ENCODE measurements at regions not wholly inside any gene's neighbourhood (a gene's known extent, or its start where the extent isn't known, plus 50 kb on each side); places are given as distances from the start of the nearest gene placed in this dataset.

GRCh38 chr15:79592126-79592525 is 160.0 kb downstream of the MINAR1 start:
- CTCF ChIA-PET (ENCODE audit: unreplicated experiment), result no interaction called here
- Histone ChIP-seq H3K9me2 (ENCODE audit: insufficient read depth, low read length) (no peaks in the 10 kb centered on the region), H3K36me3 (ENCODE audit: insufficient read depth, low read length) (no peaks in the 10 kb centered on the region), H3K4me3 (ENCODE audit: low read depth, low read length, poor library complexity, severe bottlenecking) (no peak overlapping the region), H3K27ac (ENCODE audit: low read depth, low read length, poor library complexity, severe bottlenecking) (no peak overlapping the region), H4K20me1 (ENCODE audit: insufficient read depth, low read length) (no peaks in the 10 kb centered on the region), H3K9me3 (ENCODE audit: low read length) (no peaks in the 10 kb centered on the region), H2AFZ (ENCODE audit: low read length) (no peak overlapping the region), H3K79me2 (ENCODE audit: insufficient read depth, low read depth, low read length) (no peaks in the 10 kb centered on the region), H3K4me1 (ENCODE audit: insufficient read depth, low read length, poor library complexity, severe bottlenecking) (no peaks in the 10 kb centered on the region), H3K4me2 (ENCODE audit: low read length) (no peak overlapping the region)
- no TSS peak for BruUV-seq (replicated peaks)
- DNase-seq (ENCODE audit: low spot score), result no peak
- intact Hi-C loops (cut with micrococcal nuclease; ENCODE audit: unreplicated experiment), result loop anchor here (10.0 kb wide), 1 partner anchor 403 kb away; no protein-coding TSS in a partner anchor
- POLR2A ChIA-PET, result no interaction called here
- TF ChIP-seq, protein P1, sequence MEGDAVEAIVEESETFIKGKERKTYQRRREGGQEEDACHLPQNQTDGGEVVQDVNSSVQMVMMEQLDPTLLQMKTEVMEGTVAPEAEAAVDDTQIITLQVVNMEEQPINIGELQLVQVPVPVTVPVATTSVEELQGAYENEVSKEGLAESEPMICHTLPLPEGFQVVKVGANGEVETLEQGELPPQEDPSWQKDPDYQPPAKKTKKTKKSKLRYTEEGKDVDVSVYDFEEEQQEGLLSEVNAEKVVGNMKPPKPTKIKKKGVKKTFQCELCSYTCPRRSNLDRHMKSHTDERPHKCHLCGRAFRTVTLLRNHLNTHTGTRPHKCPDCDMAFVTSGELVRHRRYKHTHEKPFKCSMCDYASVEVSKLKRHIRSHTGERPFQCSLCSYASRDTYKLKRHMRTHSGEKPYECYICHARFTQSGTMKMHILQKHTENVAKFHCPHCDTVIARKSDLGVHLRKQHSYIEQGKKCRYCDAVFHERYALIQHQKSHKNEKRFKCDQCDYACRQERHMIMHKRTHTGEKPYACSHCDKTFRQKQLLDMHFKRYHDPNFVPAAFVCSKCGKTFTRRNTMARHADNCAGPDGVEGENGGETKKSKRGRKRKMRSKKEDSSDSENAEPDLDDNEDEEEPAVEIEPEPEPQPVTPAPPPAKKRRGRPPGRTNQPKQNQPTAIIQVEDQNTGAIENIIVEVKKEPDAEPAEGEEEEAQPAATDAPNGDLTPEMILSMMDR (conservative IDR thresholded peaks at IDR 0.05; ENCODE audit: low read length), result no peak
- TF ChIP-seq EZH2phosphoT487 (IDR thresholded peaks at IDR 0.05; ENCODE audit: borderline replicate concordance, low read depth, low read length), result no peak

DNA sequence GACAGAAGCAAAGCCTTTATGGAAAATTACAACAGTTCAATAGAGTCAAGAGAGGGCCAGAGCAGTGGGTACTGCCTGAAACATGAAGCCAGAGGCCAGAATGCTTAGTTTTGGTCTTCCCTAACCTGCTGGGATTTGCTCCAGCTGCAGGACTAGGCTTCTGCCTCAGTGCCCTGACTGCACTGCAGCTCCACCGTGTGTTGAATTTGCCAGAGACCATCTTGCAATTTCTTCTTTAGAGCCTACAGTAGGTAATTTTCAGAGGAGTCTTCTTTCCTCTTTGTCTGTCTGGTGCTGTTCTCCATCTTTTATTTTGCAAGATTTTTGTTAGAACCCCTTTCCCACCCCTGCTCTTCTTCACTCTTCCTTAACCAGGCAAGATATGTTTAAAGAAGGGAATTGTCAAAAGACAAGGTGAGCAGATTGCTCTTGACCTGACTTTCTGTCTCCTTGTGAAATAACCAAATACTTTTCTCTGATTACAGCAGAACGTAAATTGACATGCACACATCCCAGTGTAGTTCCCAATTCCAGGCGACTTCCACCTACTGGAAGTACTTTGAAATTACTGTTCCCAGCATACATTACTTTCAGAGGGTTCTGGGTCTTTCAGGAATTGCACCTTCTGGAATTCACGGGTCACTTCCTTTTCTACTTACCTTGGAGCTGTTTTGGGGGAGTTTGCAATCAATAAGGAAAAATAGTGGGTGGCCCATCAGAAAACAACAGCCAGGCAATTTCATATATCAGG is 161.2 kb downstream of the MINAR1 start:
- H3K27ac ChIP-seq (ENCODE audit: low read depth, low read length, poor library complexity, severe bottlenecking), result no peak overlapping the region
- no peaks in the 10 kb centered on the region for H4K20me1 ChIP-seq (ENCODE audit: insufficient read depth, low read length)
- peak; percentile 4 for DNase-seq (ENCODE audit: low spot score)
- no peak overlapping the region for H3K4me2 ChIP-seq (ENCODE audit: low read length)
- POLR2A ChIA-PET, result no interaction called here
- no peaks in the 10 kb centered on the region for H3K79me2 ChIP-seq (ENCODE audit: insufficient read depth, low read depth, low read length)
- BruUV-seq (replicated peaks), result no TSS peak
- no peaks in the 10 kb centered on the region for H3K4me1 ChIP-seq (ENCODE audit: insufficient read depth, low read length, poor library complexity, severe bottlenecking)
- H3K36me3 ChIP-seq (ENCODE audit: insufficient read depth, low read length), result no peaks in the 10 kb centered on the region
- no peaks in the 10 kb centered on the region for H3K9me3 ChIP-seq (ENCODE audit: low read length)
- intact Hi-C loops (cut with micrococcal nuclease; ENCODE audit: unreplicated experiment), result loop anchor here (10.0 kb wide), 1 partner anchor 402 kb away; no protein-coding TSS in a partner anchor
- H3K9me2 ChIP-seq (ENCODE audit: insufficient read depth, low read length), result no peaks in the 10 kb centered on the region
- H3K4me3 ChIP-seq (ENCODE audit: low read depth, low read length, poor library complexity, severe bottlenecking), result no peak overlapping the region
- H2AFZ ChIP-seq (ENCODE audit: low read length), result no peak overlapping the region
- TF ChIP-seq, protein P1 (conservative IDR thresholded peaks at IDR 0.05; ENCODE audit: low read length), result peak; percentile 37
- no peak for TF ChIP-seq EZH2phosphoT487 (IDR thresholded peaks at IDR 0.05; ENCODE audit: borderline replicate concordance, low read depth, low read length)
- CTCF ChIA-PET (ENCODE audit: unreplicated experiment), result no interaction called here

DNA sequence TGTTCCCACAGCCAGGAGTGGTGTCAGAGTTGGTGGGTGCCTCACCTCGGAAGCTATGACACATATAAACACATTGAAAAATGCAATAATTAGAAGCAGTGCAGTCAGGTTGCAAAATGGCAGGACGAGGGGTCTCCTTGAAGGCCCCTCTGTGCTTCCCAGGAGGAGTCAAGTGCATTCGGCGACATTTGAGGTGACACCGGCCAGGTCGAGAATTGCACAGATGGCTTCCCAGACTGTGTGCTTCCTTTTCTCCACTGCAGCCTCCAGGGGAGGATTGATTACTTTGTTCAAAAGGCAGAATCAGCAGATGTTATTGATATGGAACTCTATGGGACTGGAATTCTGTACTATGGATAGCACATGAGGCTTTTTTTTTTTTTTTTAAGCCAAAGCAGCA is 163.2 kb downstream of the MINAR1 start:
- ChIA-PET POLR2A (no interaction called here), CTCF (ENCODE audit: unreplicated experiment) (interaction anchor here (1.0 to 1.6 kb wide), 3 partner anchors 210 to 256 kb away, joined by 4 to 9 read pairs (median 4); no protein-coding TSS in a partner anchor)
- no peaks in the 10 kb centered on the region for H3K9me3 ChIP-seq (ENCODE audit: low read length)
- no peaks in the 10 kb centered on the region for H3K9me2 ChIP-seq (ENCODE audit: insufficient read depth, low read length)
- H3K79me2 ChIP-seq (ENCODE audit: insufficient read depth, low read depth, low read length), result no peaks in the 10 kb centered on the region
- H3K4me3 ChIP-seq (ENCODE audit: low read depth, low read length, poor library complexity, severe bottlenecking), result no peak overlapping the region
- H3K4me2 ChIP-seq (ENCODE audit: low read length), result no peak overlapping the region
- H2AFZ ChIP-seq (ENCODE audit: low read length), result peak overlapping the region; percentile 83; the same call in 1 of the 2 replicates
- no TSS peak for BruUV-seq (replicated peaks)
- H3K27ac ChIP-seq (ENCODE audit: low read depth, low read length, poor library complexity, severe bottlenecking), result no peak overlapping the region
- H3K36me3 ChIP-seq (ENCODE audit: insufficient read depth, low read length), result no peaks in the 10 kb centered on the region
- H4K20me1 ChIP-seq (ENCODE audit: insufficient read depth, low read length), result no peaks in the 10 kb centered on the region
- intact Hi-C loops (cut with micrococcal nuclease; ENCODE audit: unreplicated experiment), result loop anchor here (5.0 to 10.0 kb wide), 2 partner anchors 143 to 399 kb away; no protein-coding TSS in a partner anchor
- no peaks in the 10 kb centered on the region for H3K4me1 ChIP-seq (ENCODE audit: insufficient read depth, low read length, poor library complexity, severe bottlenecking)
- no peak for DNase-seq (ENCODE audit: low spot score)
- TF ChIP-seq, protein P1 (conservative IDR thresholded peaks at IDR 0.05; ENCODE audit: low read length), result no peak
- no peak for TF ChIP-seq EZH2phosphoT487 (IDR thresholded peaks at IDR 0.05; ENCODE audit: borderline replicate concordance, low read depth, low read length)
